ENCODE measurements at regions not wholly inside any gene's neighbourhood (a gene's known extent, or its start where the extent isn't known, plus 50 kb on each side); places are given as distances from the start of the nearest gene placed in this dataset.

DNA sequence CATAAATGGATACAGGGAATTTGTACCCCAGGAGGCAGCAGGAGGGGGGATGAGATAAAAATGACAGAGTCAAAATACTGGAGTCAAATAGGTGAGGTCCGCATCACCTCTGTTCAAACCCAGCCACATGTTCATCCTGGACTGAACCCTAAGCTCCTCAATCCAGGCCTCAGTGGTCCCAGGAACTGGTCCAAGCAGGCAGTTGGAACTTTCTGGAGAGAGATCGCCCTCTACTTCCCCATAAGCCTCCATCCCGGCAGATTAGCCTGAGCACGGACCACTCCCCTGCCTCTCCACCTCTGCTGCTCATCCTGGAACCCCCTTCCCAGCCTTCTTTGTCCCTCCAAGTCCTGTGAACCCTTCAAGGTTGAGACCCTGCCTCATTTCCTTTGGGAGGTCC, 959.7 kb upstream of the ZNF722 start:
- no peak for FAIRE-seq
- H4K20me1 ChIP-seq (replicated peaks; ENCODE audit: control insufficient read depth, extremely low read depth, insufficient read depth, low read length), result no peaks in the 10 kb centered on the region
- no peak overlapping the region for H2AFZ ChIP-seq (ENCODE audit: low read depth, low read length)
- BruUV-seq (replicated peaks), result no TSS peak
- H3K4me1 ChIP-seq (ENCODE audit: control insufficient read depth, extremely low read depth, insufficient read depth, low read length), result no peaks in the 10 kb centered on the region
- no peak overlapping the region for H3K4me3 ChIP-seq (replicated peaks in 1 of 3; ENCODE audit: insufficient read depth in 1 of 3, low read depth in 1 of 3, low read length in 3 of 3)
- H3K9me3 ChIP-seq (replicated peaks; ENCODE audit: control insufficient read depth, insufficient read depth, low read length), result no peaks in the 10 kb centered on the region
- no peak overlapping the region for H3K27ac ChIP-seq (ENCODE audit: insufficient read depth, low read depth, low read length)
- POLR2A ChIA-PET, result no interaction called here
- H3K9ac ChIP-seq (replicated peaks; ENCODE audit: extremely low read depth, insufficient read depth, low read length), result no peak overlapping the region
- CTCF ChIA-PET, result no interaction called here
- H3K9me1 ChIP-seq (replicated peaks; ENCODE audit: control insufficient read depth, extremely low read depth, insufficient read depth, low read length), result no peaks in the 10 kb centered on the region
- dilution Hi-C loops (cut with MboI; ENCODE audit: extremely low pct_ligation_motif_present, low sequenced_read_pairs) (no loop called here), intact Hi-C loops (cut with micrococcal nuclease) (no loop called here)
- no peaks in the 10 kb centered on the region for H3K79me2 ChIP-seq (ENCODE audit: control insufficient read depth, insufficient read depth, low read length)
- H3K36me3 ChIP-seq (ENCODE audit: control insufficient read depth in 2 of 2, extremely low read depth in 1 of 2, insufficient read depth in 2 of 2, low read length in 2 of 2), result no peaks in the 10 kb centered on the region
- TF ChIP-seq MYC (IDR thresholded peaks at IDR 0.05; ENCODE audit: low read depth, low read length) (no peak), EZH2 (IDR thresholded peaks at IDR 0.05; ENCODE audit: borderline replicate concordance, low read depth, low read length, severe bottlenecking) (no peak), FOS (IDR thresholded peaks at IDR 0.05; ENCODE audit: borderline replicate concordance, insufficient read depth, low read length) (no peak), GATA2 (IDR thresholded peaks at IDR 0.05; ENCODE audit: insufficient read depth, insufficient read length, low read depth, low read length) (no peak)
- TF ChIP-seq, protein P1, sequence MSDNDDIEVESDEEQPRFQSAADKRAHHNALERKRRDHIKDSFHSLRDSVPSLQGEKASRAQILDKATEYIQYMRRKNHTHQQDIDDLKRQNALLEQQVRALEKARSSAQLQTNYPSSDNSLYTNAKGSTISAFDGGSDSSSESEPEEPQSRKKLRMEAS (IDR thresholded peaks at IDR 0.05; ENCODE audit: insufficient read depth, insufficient read length), result no peak
- H3K27me3 ChIP-seq (ENCODE audit: control insufficient read depth in 2 of 2, insufficient read depth in 2 of 2, low read length in 2 of 2), result no peaks in the 10 kb centered on the region
- H3K4me2 ChIP-seq (ENCODE audit: insufficient read depth, low read length), result no peak overlapping the region
- DNase-seq (ENCODE audit: low read depth, low spot score), result no peak

DNA sequence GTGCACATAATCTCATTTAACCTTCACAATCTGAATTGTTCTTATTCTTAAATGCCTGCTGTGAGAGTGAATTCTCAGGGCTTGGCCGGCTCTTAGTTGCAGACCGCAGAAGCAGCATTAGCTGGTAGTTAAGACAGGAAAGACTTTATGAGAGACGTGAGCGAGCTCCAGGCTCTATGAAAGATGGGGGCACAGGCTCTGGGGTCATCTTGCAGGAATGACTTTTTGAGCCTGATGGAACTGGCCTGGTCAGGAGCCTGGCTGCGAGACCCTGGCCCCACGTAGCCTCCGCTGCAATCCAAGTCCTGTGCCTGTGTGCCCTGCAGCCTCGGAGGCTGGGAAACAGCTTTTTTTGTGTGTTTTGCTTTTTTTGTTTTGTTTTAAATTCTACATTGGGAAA, 958.8 kb upstream of the ZNF722 start:
- Histone ChIP-seq H3K27ac (ENCODE audit: insufficient read depth, low read depth, low read length) (no peak overlapping the region), H3K36me3 (ENCODE audit: control insufficient read depth in 2 of 2, extremely low read depth in 1 of 2, insufficient read depth in 2 of 2, low read length in 2 of 2) (no peaks in the 10 kb centered on the region), H4K20me1 (replicated peaks; ENCODE audit: control insufficient read depth, extremely low read depth, insufficient read depth, low read length) (no peaks in the 10 kb centered on the region), H3K4me1 (ENCODE audit: control insufficient read depth, extremely low read depth, insufficient read depth, low read length) (no peaks in the 10 kb centered on the region), H3K27me3 (ENCODE audit: control insufficient read depth in 2 of 2, insufficient read depth in 2 of 2, low read length in 2 of 2) (no peaks in the 10 kb centered on the region), H3K9me3 (replicated peaks; ENCODE audit: control insufficient read depth, insufficient read depth, low read length) (no peaks in the 10 kb centered on the region), H2AFZ (ENCODE audit: low read depth, low read length) (no peak overlapping the region), H3K9me1 (replicated peaks; ENCODE audit: control insufficient read depth, extremely low read depth, insufficient read depth, low read length) (no peaks in the 10 kb centered on the region), H3K4me3 (replicated peaks in 1 of 3; ENCODE audit: insufficient read depth in 1 of 3, low read depth in 1 of 3, low read length in 3 of 3) (no peak overlapping the region), H3K79me2 (ENCODE audit: control insufficient read depth, insufficient read depth, low read length) (no peaks in the 10 kb centered on the region), H3K4me2 (ENCODE audit: insufficient read depth, low read length) (no peak overlapping the region), H3K9ac (replicated peaks; ENCODE audit: extremely low read depth, insufficient read depth, low read length) (no peak overlapping the region)
- dilution Hi-C loops (cut with MboI; ENCODE audit: extremely low pct_ligation_motif_present, low sequenced_read_pairs) (no loop called here), intact Hi-C loops (cut with micrococcal nuclease) (no loop called here)
- no peak for FAIRE-seq
- DNase-seq (ENCODE audit: low read depth, low spot score), result no peak
- CTCF ChIA-PET, result no interaction called here
- TF ChIP-seq GATA2 (IDR thresholded peaks at IDR 0.05; ENCODE audit: insufficient read depth, insufficient read length, low read depth, low read length), result no peak
- TF ChIP-seq FOS (IDR thresholded peaks at IDR 0.05; ENCODE audit: borderline replicate concordance, insufficient read depth, low read length), result no peak
- no peak for TF ChIP-seq JUN (IDR thresholded peaks at IDR 0.05; ENCODE audit: borderline replicate concordance, insufficient read depth, insufficient read length, low read depth)
- TF ChIP-seq EZH2 (IDR thresholded peaks at IDR 0.05; ENCODE audit: borderline replicate concordance, low read depth, low read length, severe bottlenecking), result no peak
- no peak for TF ChIP-seq MYC (IDR thresholded peaks at IDR 0.05; ENCODE audit: low read depth, low read length)
- no peak for TF ChIP-seq POLR2AphosphoS5 (IDR thresholded peaks at IDR 0.05; ENCODE audit: insufficient read depth, low read depth, low read length)
- TF ChIP-seq, protein P2, sequence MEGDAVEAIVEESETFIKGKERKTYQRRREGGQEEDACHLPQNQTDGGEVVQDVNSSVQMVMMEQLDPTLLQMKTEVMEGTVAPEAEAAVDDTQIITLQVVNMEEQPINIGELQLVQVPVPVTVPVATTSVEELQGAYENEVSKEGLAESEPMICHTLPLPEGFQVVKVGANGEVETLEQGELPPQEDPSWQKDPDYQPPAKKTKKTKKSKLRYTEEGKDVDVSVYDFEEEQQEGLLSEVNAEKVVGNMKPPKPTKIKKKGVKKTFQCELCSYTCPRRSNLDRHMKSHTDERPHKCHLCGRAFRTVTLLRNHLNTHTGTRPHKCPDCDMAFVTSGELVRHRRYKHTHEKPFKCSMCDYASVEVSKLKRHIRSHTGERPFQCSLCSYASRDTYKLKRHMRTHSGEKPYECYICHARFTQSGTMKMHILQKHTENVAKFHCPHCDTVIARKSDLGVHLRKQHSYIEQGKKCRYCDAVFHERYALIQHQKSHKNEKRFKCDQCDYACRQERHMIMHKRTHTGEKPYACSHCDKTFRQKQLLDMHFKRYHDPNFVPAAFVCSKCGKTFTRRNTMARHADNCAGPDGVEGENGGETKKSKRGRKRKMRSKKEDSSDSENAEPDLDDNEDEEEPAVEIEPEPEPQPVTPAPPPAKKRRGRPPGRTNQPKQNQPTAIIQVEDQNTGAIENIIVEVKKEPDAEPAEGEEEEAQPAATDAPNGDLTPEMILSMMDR (IDR thresholded peaks at IDR 0.05; ENCODE audit: extremely low read depth in 1 of 2, insufficient read depth in 1 of 2, low read depth in 1 of 2, low read length in 2 of 2), result no peak
- BruUV-seq (replicated peaks), result no TSS peak
- POLR2A ChIA-PET, result no interaction called here

Measured in endothelial cell of umbilical vein (primary cell).